GM19324 (cell line): ENCODE measurements at regions not wholly inside any gene's neighbourhood (a gene's known extent, or its start where the extent isn't known, plus 50 kb on each side); places are given as distances from the start of the nearest gene placed in this dataset.
"Not testable (repeated sequence)": the region's sequence is repeated elsewhere in the genome, so short reads cannot be mapped to it uniquely, and the experiment has no call there.

Experiments used
- ATAC-seq: cut with Tn5 transposase; IDR thresholded peaks from one replicate; pipeline ENCODE4 v1.9.1; 2021; ENCODE audit warnings: mild to moderate bottlenecking, moderate library complexity; ENCODE audit not compliant: unreplicated experiment, low FRiP score

DNA sequence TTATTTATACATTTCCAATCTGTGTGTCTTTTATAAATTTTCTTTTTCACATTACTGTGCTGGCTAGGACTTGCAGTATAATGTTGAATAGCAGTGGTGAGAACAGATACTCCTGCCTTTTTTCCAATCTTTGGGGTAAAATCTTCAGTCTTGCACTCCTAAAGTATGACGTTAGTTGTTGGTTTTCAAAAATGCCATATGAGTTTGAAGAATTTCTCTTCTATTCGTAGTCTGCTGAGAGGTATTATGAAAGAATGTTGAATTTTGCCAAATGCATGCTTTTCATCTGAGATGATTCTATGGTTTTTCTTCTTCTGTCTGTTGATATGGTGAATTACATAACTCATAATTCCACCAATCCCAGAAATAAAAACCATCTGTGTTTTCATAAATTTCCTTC is 335.3 kb upstream of the CHST9 start:
- ATAC-seq: no peak

DNA sequence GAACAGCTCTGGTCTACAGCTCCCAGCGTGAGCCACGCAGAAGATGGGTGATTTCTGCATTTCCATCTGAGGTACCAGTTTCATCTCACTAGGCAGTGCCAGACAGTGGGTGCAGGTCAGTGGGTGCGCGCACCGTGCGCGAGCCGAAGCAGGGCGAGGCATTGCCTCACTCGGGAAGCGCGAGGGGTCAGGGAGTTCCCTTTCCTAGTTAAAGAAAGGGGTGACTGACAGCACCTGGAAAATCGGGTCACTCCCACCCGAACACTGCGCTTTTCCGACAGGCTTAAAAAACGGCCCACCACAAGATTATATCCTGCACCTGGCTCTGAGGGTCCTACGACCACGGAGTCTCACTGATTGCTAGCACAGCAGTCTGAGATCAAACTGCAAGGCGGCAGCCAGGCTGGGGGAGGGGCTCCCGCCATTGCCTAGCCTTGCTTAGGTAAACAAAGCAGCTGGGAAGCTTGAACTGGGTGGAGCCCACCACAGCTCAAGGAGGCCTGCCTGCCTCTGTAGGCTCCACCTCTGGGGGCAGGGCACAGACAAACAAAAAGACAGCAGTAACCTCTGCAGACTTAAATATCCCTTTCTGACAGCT is 325.0 kb upstream of the CHST9 start:
- ATAC-seq: not testable (repeated sequence)

DNA sequence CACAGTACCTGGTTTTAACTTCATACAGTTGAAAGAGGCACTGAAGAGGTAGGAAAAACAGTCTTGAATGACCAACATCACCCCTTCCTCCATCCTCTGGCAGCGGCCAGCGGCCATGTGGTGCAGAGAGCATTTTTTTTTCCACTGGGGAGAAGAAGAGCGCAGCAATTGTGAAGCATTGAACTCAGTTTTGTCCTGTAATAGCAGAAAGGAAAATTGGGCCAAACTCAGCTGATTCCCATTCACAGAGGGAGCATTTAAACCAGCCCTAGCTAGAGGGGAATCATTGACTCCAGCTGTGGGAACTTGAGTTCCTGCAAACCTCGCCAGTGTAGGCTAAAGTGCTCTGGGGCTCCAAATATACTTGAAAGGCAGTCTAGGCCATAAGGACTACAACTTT is 316.6 kb upstream of the CHST9 start:
- ATAC-seq: no peak

DNA sequence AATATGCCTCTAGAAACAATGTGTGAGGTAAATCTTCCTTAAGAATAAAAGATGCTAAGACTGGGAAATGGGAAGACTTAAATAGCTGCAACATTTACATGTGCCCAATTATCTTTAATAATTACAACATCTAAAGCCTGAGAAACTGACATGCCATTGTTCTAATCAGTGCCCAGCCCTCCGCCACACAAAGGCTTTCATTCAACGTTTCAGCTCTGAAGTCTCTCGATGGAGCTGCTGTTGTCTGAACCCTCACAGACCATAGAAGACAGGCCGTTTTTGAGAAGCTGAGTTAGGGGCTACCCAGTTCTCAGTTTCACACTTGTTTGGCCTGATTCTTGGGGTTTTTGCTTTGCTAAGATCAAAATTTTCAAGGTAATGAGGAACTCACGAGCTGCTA is 315.4 kb upstream of the CHST9 start:
- ATAC-seq: no peak

DNA sequence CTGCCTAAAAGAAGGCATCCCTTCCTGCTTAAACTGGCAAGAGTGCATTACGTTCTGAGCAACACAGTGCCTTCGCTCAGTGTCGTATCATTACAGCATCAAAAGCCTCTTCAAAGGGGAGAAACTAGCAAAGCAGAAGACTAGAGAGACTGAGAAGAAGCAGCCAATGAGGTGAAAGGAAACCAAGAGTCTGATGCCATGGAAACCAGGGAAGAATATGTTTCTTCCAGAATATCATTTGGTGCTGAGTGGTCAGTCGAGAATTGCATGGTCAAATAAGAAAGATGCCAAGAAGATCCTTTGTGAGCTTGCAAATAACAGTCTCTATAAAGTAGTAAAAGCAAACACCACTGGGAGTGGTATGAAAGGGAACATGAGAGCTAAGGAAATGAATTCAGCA is 312.1 kb upstream of the CHST9 start:
- no peak for ATAC-seq

DNA sequence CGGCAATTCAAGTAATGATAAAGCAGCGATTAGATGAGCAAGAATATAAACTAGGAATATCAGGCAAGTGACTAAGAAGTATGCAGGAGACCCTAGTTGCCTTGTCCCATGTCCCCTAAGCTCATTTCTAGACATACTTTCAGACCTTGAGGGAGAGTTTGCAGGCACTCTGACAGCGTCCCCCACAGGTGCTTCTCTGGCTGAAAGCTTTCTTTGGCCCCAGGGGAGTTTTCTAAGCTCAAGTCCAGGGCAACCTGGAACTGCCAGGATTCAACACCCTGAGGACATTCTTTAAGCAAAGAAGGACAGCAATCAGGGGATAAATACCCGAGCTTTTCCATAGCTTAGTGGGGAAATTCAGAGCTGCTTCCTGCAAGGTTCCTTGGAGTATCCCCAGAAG is 308.1 kb upstream of the CHST9 start:
- ATAC-seq: no peak

DNA sequence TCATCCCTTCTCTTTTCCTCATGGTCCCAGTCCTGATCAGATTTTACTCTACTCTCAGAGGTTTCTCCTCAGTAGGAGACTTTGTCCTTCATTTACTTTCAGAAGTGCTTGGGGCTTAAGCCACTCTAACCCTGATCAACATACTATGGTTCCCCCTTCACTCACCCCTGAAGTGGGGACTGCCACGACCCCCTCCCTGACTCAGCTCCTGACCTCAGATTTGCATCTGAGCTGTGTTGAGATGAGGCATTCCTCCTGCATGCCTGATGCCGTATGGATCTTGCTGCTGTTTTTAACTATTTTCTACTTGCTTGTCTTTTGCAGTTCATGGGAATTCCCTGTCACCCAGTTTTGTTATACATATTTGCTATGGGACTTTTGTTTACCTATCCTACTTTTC is 306.7 kb upstream of the CHST9 start:
- no peak for ATAC-seq

DNA sequence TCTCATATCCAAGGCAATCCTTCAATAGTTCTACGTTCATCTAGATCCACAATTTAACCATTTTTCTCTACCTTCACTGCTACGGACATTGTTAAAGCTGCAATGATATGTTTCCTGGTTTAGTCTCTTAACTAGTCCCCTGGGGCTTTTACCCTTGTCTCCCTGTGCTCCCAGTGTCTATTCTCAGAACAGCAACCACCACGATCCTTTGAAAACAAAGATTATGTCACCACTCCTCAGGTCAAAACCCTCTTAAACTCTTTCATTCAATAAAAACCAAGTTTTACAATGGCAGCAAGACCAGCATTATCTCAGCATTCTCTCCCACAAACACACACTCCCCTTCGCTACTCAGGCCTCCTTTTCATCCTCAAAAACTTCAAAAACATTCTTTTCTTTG is 298.2 kb upstream of the CHST9 start:
- no peak for ATAC-seq

DNA sequence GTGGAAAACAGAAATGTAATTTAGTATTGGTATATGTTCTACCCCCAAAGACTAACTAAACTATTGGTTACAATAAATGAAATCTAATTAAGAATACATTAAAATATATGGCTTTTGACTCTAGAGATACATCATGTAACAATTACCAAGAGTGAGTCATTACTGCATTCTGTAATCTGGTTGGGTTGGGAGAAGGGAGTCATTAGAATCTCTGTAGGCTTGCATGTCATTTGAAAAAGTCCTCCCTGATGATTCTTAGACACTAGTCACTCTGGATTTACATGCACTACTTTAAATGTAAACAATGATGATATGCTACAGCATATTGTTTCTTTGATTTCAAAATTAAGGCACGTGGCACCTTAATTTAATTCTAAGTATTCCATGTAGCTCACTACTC is 293.4 kb upstream of the CHST9 start:
- ATAC-seq: no peak

DNA sequence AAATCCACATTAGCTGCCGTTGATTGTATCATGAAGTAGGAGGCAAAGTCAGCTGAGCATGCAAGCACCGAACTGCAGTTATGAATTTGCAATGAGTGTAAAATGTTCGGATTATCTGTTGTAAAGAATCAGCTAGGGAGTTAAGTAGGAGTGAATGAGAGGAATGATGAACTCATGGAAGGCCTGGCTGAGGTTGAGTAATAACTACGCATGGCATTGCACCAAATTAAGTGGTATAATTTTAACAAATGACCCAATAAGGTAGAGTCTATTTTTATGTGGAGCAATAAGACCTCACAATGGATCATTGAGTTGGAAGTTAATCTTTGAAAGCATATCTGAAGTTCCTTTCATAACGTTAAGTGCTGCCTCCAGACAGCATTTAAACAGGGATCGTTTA is 288.2 kb upstream of the CHST9 start:
- ATAC-seq: no peak

DNA sequence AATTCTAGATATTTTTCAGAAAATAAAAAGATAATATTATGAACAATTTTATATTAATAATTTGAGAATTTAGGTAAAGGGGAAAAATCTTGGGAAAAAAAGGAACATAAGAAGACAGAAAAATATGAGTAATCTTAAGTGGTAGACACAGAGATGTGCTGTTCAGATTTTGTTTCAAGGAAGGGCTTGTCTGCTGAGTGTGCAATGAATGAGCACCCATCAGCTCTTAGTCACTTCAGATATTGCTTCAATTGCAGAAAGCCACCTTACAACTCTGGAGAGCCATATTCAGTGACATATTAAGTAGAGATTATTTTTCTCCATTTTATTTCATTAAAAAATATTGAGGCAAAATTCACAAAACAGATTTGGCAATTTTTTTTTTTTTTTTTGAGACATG is 282.0 kb upstream of the CHST9 start:
- no peak for ATAC-seq

DNA sequence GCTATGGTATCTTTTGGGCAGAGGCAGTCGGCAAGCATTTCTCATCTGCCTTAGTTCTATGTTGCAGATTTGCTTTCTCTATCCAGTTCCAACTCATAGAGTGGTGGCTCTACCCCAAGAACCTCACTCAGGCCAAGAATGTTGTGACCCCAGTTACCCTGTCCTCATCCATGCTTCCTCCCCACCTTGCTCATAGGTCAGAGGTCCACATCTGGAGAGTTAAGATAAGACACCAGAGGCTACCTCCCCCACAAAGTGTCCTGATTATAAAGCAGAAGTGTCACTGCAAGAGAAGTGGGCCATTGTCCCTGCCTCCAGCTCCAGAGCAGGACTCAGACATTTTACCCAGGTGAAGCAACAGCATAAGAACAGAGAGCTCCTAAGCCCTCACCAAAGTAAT is 276.8 kb upstream of the CHST9 start:
- ATAC-seq: no peak

DNA sequence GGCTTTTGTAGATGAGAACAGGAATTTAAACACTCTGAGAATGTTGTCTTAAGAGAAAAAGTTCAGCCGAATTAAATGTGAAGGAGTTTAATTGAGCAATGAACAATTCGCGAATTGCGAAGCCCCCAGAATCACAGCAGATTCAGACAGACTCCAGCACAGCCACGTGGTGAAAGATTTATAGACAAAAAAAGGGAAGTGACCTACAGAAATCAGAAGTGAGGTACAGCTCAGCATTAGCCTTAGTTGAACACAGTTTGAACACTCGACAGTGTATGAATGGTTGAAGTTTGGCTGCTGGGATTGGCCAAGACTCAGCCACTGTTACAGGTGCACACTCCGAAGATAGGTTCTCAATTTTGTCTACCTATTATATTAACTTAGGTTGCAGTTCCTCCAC is 264.0 kb upstream of the CHST9 start:
- ATAC-seq: no peak

DNA sequence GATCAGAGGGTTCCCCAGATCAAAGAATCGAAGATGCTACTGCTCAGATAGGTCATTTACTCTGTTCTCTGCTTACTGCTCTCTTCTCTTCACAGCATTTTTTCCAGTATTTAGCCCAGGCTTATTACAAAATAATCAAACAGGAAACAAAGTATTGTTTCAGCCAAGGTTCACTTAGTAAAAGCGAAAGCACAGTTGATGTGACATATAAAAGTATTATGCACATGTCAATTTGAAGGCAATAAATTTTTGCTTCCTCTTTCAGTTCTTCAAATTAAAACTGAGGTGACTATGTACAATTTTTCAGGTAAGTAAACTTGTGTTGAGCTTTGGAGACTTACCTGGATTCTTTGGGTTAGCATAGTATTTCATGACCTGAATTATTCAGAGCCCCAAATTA is 262.8 kb upstream of the CHST9 start:
- no peak for ATAC-seq

DNA sequence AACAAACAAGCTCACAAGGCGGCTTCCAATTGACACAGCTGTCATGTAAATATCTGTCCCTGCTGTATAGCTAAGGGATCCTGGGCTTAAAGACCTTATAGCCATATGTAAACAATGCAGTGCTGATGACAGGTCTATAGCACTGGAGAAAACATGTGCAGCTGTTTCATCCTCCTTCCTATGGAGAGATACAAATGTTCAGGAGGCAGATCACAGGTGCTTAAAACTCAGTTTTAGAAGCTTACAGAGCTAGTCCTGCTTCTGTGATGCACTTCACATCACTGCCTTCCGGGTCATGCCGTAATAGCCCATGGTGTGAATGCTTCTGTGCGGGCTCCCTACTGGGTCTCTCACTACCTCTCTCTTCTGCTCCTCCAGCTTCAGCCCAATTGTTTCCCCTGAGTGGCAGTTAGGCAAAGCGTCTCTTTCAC is 262.4 kb upstream of the CHST9 start:
- ATAC-seq: no peak

DNA sequence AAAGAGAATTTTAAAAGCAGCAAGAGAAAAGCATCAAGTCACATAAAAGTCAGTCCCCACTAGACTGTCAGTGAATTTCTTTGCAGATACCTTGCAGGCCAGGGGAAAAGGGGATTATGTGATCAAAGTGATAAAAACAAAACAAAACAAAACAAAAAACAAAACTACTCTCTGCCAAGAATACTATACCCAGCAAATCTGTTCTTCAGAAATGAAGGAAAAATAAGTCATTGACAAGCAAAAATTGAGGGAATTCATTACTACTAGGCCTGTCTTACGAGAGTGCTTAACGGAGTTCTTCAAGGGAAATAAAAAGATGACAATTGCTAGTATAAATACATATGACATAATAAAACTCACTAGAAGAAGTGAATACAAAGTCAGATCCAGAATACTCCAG is 245.5 kb upstream of the CHST9 start:
- ATAC-seq: no peak

DNA sequence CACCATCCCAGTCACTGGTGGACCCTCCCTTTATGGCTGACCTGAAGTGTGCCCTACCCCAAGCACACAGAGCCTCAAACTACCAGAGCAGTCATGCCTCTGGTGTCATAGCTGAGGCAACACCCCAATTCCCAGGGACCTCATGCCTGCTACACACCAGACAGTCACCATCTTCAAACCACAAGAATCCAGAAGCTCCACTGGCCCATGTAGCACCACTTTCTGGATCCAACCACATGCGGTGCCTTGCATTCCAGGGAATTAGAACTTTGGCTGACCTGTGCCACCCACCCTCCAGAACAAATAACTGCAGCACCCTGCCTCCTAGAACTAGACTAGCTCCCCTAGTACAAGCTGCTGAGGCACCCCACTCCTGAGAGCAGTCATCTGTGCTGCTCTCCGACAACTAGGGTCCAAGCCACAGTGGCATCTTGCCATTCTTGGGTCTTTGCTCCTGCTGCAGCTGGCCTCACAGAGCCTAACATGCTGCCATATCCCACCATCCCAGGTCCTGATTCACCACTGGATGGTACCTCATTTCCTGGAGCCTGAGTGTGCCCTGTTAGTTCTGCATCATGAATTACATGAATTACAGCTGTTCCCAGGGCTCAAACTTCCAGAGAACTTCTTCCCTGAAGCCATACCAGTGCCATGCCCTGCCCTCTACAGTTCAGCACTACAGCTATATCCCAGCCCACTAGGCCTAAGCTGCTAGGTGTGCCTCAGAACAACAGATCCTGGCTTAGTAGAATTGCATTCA is 243.8 kb upstream of the CHST9 start:
- no peak for ATAC-seq

DNA sequence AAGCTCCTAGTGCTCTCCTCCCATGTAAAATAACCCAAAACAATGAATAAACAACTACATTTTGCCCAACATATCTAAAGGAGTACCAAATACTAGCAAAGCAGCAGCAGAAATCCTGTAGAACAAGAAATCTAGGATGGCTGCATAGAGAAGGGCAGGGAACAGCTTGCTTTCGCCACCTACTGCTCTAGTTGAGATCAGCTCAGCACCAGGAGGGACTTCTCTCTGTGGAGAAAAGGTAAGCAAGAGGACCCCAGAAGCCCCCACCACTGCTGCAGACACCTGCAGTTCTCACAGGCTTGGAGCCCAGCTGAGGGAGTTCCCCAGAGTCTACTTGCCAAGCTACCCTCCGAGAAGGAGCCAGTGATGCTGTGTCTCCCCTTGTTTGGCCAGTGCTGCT is 243.0 kb upstream of the CHST9 start:
- no peak for ATAC-seq

DNA sequence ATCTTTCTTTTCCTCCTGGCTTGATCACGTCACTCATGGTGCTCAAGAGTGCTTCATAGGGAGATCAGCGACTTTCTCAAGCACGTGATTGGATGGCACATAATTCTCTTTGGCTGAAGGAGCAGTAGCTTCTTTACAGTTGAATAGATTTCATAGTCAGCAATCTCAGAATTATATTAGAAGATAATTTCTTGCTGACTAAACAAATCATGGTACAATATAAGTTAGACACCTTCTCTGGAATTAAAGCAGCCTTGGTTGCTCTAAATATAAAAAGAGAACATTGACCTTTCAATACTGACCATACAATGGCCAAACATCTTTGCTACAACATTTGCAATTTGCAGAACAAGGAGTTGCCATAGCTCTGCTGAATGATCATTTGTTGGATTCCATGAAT is 238.5 kb upstream of the CHST9 start:
- ATAC-seq: no peak

DNA sequence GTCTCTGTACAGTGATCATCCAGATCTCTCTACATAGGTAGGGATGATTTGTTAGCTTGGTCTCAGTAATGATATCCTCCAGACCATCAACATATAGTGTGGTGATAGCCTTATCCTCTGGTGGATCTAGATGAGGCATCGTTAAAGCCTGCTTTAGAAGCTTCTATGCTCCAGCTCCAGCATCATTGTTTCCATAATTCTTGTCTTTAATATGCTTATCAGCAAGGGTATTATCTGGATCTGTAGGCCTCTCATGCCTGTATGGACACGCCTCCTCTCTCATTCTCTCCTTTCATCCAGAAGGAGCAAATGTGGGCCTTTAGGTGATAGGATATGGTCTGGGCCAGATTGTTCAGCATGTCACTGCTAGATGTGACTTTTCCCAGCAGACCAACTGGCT is 234.5 kb upstream of the CHST9 start:
- no peak for ATAC-seq

DNA sequence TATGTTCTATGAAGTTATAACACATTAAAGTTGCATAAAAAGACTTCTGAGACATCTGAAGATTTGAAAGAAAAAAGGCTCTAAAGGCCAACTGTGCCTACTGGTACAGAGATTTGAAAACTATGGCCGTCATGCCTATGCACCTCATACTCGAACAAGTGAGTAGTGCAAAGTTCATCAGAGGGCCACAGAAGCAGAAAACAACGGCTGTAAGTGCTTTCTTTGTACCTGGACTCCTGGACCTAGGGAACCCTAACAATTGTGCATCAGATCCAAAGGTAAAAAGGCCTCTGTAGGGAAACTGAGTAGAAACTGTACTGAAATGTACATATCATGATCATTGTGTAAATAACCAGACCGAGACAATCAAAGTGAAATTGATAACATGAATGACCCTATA is 230.4 kb upstream of the CHST9 start:
- ATAC-seq: no peak

DNA sequence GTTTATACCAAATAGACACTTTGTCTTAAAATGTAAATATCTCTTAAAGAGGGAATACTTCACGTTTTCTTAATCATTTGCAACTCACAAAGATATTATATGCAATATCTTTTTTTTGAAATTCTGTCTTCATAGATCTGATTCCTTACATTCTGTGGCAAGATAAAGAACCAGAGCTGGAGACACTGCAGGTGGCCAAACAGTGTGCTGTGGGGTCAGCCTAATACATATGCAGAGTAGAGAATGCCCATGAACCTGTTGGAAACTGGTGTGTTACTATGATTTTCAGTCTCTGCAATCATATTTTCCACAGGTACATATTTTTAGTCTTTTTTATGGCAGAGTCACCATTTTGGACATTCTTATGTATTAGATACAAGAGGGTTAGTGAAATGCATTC is 229.6 kb upstream of the CHST9 start:
- ATAC-seq: no peak
